Thyroid gland (tissue), 4 donors: ENCODE measurements at regions not wholly inside any gene's neighbourhood (a gene's known extent, or its start where the extent isn't known, plus 50 kb on each side); places are given as distances from the start of the nearest gene placed in this dataset.

Experiments used
- DNase-seq, 2 donors: peaks; one replicate each; pipeline ENCODE4 v3.0.0-alpha.2; 2019
- H3K27ac ChIP-seq, 3 donors: fragments of 200-600 bp; sonication (generic); 1 replicate in 2 of 3; 2 replicates in 1 of 3; pipeline ENCODE4 v1.5.1; 2016 to 2019; ENCODE audit warnings: mild to moderate bottlenecking in 1 of 3, moderate library complexity in 1 of 3
- H3K27me3 ChIP-seq: fragments of 200-600 bp; sonication (generic); one replicate; pipeline ENCODE4 v1.5.1; 2019
- H3K36me3 ChIP-seq, 2 donors: fragments of 200-600 bp; sonication (generic); one replicate each; pipeline ENCODE4 v1.5.1; 2016 to 2019
- H3K4me1 ChIP-seq, 2 donors: fragments of 200-600 bp; sonication (generic); one replicate each; pipeline ENCODE4 v1.5.1; 2017 to 2019
- H3K4me3 ChIP-seq, 3 donors: fragments of 200-600 bp; sonication (generic); replicated peaks in 1 of 3; 1 replicate in 2 of 3; 2 replicates in 1 of 3; pipeline ENCODE4 v1.5.1; 2016; ENCODE audit warnings: mild to moderate bottlenecking in 1 of 3
- H3K9me3 ChIP-seq: fragments of 200-600 bp; sonication (generic); one replicate; pipeline ENCODE4 v1.5.1; 2017
- POLR2A ChIP-seq, 2 donors: fragments of 450-650 bp; IDR thresholded peaks; one replicate each; pipeline ENCODE4 v1.6.1; 2017; ENCODE audit warnings: antibody characterized with exemption in 2 of 2, mild to moderate bottlenecking in 2 of 2, moderate library complexity in 1 of 2
- WGBS, 2 donors: methylation state at CpG; one replicate each; pipeline ENCODE4 v1.1.5; 2017; 5-methylcytosine and 5-hydroxymethylcytosine counted together
- intact Hi-C: fragments of 100-400 bp; cut with DNase I; formaldehyde crosslinking; loops from one replicate; pipeline ENCODE4 v1.15.1; 2023
- TF ChIP-seq, protein P1 (sequence below), 6 experiments: fragments of 200-600 bp in 3 of 6; fragments of 450-650 bp in 3 of 6; sonication (generic) in 3 of 6; IDR thresholded peaks; one replicate each; pipeline ENCODE4 v1.5.1; 2016 to 2019; ENCODE audit warnings: antibody characterized with exemption in 6 of 6, mild to moderate bottlenecking in 2 of 6, inconsistent platforms in 1 of 6, moderate library complexity in 1 of 6

DNA sequence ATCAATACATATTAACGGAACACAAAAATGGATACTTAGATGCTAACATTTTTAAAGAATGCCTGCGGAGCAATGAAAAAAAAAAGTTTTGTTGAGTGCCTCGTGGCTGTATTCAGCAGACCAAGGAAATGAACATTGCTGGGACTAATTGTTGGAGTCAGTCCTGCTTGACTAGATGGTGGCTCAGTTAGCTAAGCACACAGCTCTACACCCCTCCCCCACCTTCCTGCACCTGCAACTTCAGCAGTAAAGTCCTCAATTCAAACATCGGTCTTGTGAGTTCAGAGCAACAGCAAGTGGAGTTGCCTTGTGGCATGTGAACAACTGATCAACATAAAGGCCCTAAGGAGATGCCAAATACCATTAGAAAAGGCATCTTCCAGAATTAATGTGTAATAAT is 326.0 kb upstream of the NPSR1 start:
- no peak for TF ChIP-seq POLR2A (IDR thresholded peaks at IDR 0.05)
- TF ChIP-seq, protein P1, sequence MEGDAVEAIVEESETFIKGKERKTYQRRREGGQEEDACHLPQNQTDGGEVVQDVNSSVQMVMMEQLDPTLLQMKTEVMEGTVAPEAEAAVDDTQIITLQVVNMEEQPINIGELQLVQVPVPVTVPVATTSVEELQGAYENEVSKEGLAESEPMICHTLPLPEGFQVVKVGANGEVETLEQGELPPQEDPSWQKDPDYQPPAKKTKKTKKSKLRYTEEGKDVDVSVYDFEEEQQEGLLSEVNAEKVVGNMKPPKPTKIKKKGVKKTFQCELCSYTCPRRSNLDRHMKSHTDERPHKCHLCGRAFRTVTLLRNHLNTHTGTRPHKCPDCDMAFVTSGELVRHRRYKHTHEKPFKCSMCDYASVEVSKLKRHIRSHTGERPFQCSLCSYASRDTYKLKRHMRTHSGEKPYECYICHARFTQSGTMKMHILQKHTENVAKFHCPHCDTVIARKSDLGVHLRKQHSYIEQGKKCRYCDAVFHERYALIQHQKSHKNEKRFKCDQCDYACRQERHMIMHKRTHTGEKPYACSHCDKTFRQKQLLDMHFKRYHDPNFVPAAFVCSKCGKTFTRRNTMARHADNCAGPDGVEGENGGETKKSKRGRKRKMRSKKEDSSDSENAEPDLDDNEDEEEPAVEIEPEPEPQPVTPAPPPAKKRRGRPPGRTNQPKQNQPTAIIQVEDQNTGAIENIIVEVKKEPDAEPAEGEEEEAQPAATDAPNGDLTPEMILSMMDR (IDR thresholded peaks at IDR 0.05): no peak
- WGBS, 2 donors: 60 to 66% methylated on average over 4 of the region's 4 CpGs
- H3K4me3 ChIP-seq: no peak overlapping the region
- H3K4me1 ChIP-seq: no peaks in the 10 kb centered on the region
- DNase-seq: no peak
- no peaks in the 10 kb centered on the region for H3K36me3 ChIP-seq
- intact Hi-C loops: no loop called here
- no peaks in the 10 kb centered on the region for H3K27me3 ChIP-seq
- H3K27ac ChIP-seq: no peak overlapping the region
- H3K9me3 ChIP-seq: no peaks in the 10 kb centered on the region

DNA sequence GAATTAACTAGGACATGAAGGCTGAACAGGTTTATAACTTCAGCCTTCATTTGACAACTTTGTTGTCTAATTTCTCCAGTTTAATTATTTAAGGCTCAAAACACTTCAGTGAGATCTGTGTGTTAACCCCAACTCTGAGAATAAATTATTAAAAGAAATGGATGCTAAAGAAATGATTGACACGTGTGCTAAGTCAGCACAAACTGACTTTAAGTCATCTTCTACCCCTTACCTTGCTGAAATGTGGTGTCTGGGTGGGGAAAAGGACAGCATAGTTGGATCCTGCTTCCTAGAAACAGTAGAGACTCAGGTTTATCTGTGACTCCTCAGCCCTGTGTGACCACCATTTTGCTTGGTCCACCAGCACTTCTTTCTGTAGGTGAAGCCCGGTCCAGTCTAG is 324.8 kb upstream of the NPSR1 start:
- DNase-seq: no peak
- no peaks in the 10 kb centered on the region for H3K9me3 ChIP-seq
- no peaks in the 10 kb centered on the region for H3K27me3 ChIP-seq
- no peak for TF ChIP-seq POLR2A (IDR thresholded peaks at IDR 0.05)
- TF ChIP-seq, protein P1 (IDR thresholded peaks at IDR 0.05): no peak
- H3K36me3 ChIP-seq: no peaks in the 10 kb centered on the region
- no peak overlapping the region for H3K27ac ChIP-seq
- 82 to 84% methylated on average over 2 of the region's 2 CpGs for WGBS, 2 donors
- H3K4me3 ChIP-seq: no peak overlapping the region
- intact Hi-C loops: no loop called here
- no peaks in the 10 kb centered on the region for H3K4me1 ChIP-seq

DNA sequence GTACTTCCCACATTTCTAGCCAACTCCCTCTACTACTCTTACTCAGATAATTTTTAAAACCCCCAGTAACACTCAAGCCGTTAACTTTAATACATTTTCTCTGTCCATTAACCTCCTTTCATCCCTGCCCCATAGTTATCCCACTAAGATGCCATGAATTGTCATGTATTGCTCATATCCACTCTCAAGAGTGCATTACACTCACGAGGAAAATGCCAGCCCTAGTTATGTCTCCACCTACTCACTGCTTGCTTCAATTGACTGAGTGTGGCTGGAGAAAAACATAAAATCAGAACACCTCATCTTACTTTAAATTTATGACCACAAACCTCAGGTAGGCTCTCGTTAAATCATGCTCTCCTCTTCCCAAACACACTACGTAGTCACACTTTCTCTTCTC is 324.1 kb upstream of the NPSR1 start:
- Histone ChIP-seq H3K9me3 (no peaks in the 10 kb centered on the region), H3K27ac (no peak overlapping the region), H3K36me3 (no peaks in the 10 kb centered on the region), H3K4me3 (no peak overlapping the region), H3K4me1 (no peaks in the 10 kb centered on the region), H3K27me3 (no peaks in the 10 kb centered on the region)
- 76 to 77% methylated on average over 4 of the region's 4 CpGs for whole genome bisulfite sequencing, 2 donors
- TF ChIP-seq, protein P1 (IDR thresholded peaks at IDR 0.05): no peak
- no peak for TF ChIP-seq POLR2A (IDR thresholded peaks at IDR 0.05)
- no peak for DNase-seq
- intact Hi-C loops: no loop called here

DNA sequence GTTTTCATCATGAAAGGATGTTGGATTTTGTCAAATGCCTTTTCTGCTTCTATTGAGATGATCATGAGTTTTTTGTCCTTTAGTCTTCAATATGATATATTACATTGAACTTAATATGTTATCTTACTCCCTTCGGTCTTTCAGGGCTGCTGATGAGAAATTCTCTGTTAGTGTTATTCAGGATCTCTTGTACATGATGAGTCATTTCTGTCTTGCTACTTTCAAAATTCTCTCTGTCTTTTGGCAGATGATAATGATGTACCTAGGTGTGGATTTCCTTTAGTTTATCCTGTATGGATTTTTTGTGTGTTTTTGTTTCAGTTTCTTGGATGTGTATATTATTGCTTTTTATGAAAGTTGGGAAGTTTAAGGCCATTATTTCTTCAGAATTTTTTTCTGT is 320.9 kb upstream of the NPSR1 start:
- intact Hi-C loops: no loop called here
- WGBS, 2 donors: 88 to 100% methylated on average over 1 of the region's 1 CpG
- Histone ChIP-seq H3K27me3 (no peaks in the 10 kb centered on the region), H3K9me3 (no peaks in the 10 kb centered on the region), H3K36me3 (no peaks in the 10 kb centered on the region), H3K4me3 (no peak overlapping the region), H3K4me1 (no peaks in the 10 kb centered on the region), H3K27ac (no peak overlapping the region)
- TF ChIP-seq, protein P1 (IDR thresholded peaks at IDR 0.05): no peak
- no peak for TF ChIP-seq POLR2A (IDR thresholded peaks at IDR 0.05)
- no peak for DNase-seq

DNA sequence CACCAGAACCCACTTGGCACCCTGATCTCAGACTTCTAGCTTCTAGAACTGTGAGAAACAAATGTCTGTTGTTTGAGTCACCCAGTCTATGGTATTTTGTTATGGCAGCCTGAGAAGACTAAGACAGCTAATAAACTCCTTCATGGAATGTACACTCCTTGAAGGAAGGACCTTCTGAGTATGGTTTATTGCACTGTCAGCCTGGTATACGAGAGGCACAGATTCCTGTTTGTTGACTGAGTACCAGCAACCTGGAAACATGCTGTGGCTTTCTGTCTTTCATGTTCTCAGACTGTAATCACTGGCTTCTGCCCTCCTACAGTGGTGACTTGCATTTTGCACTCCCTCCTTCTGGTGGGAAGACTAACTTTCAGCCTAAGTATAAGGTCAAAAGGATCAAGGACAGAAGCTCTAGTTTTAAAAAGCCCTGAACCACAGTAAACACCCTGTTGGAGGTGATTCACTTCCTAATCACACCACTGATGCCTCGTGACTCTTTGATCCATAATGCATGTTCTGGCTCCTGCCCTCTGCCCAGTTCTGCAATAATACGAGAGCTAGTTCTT is 319.0 kb upstream of the NPSR1 start:
- H3K4me1 ChIP-seq: no peaks in the 10 kb centered on the region
- H3K36me3 ChIP-seq: no peaks in the 10 kb centered on the region
- 67 to 82% methylated on average over 3 of the region's 3 CpGs for WGBS, 2 donors
- no peaks in the 10 kb centered on the region for H3K9me3 ChIP-seq
- H3K27me3 ChIP-seq: no peaks in the 10 kb centered on the region
- TF ChIP-seq, protein P1 (IDR thresholded peaks at IDR 0.05): no peak
- no peak for TF ChIP-seq POLR2A (IDR thresholded peaks at IDR 0.05)
- no peak overlapping the region for H3K27ac ChIP-seq
- no peak for DNase-seq
- intact Hi-C loops: no loop called here
- no peak overlapping the region for H3K4me3 ChIP-seq
